ENCODE measurements at regions not wholly inside any gene's neighbourhood (a gene's known extent, or its start where the extent isn't known, plus 50 kb on each side); places are given as distances from the start of the nearest gene placed in this dataset.

- Histone ChIP-seq H3K9me2 (ENCODE audit: insufficient read depth) (no peaks in the 10 kb centered on the region), H3K4me2 (no peak overlapping the region), H3F3A (ENCODE audit: insufficient read depth, low read depth) (no peaks in the 10 kb centered on the region), H3K79me2 (ENCODE audit: low read depth) (no peaks in the 10 kb centered on the region), H3K36me3 (ENCODE audit: low read depth) (no peaks in the 10 kb centered on the region), H3K4me1 (replicated peaks; ENCODE audit: insufficient read depth) (no peaks in the 10 kb centered on the region), H3K4me3 (no peak overlapping the region), H3K27ac (no peak overlapping the region), H4K20me1 (ENCODE audit: insufficient read depth) (no peaks in the 10 kb centered on the region), H3K9me3 (ENCODE audit: insufficient read depth, low read depth) (no peaks in the 10 kb centered on the region), H3K27me3 (ENCODE audit: insufficient read depth, low read depth) (no peaks in the 10 kb centered on the region), H2AFZ (no peak overlapping the region)
- intact Hi-C loops (cut with micrococcal nuclease; ENCODE audit: unreplicated experiment) = no loop called here
- ChIA-PET POLR2A (ENCODE audit: unreplicated experiment) (no interaction called here), CTCF (no interaction called here)
- no TSS peak for BruUV-seq (replicated peaks)
- no peak for TF ChIP-seq CTCF (conservative IDR thresholded peaks at IDR 0.05)
- TF ChIP-seq EZH2 (IDR thresholded peaks at IDR 0.05; ENCODE audit: low read depth) = no peak
- DNase-seq = no peak
Measured at GRCh38 chr4:136793848-136794247, 738.4 kb downstream of the PCDH18 start.

- intact Hi-C loops (cut with micrococcal nuclease; ENCODE audit: unreplicated experiment) = no loop called here
- no peaks in the 10 kb centered on the region for H3K79me2 ChIP-seq (ENCODE audit: low read depth)
- no peak overlapping the region for H3K4me3 ChIP-seq
- TF ChIP-seq CTCF (conservative IDR thresholded peaks at IDR 0.05) (no peak), EZH2 (IDR thresholded peaks at IDR 0.05; ENCODE audit: low read depth) (no peak)
- no peaks in the 10 kb centered on the region for H3K27me3 ChIP-seq (ENCODE audit: insufficient read depth, low read depth)
- no peaks in the 10 kb centered on the region for H3F3A ChIP-seq (ENCODE audit: insufficient read depth, low read depth)
- no peaks in the 10 kb centered on the region for H3K4me1 ChIP-seq (replicated peaks; ENCODE audit: insufficient read depth)
- no peak overlapping the region for H3K4me2 ChIP-seq
- no peak overlapping the region for H2AFZ ChIP-seq
- no peaks in the 10 kb centered on the region for H3K36me3 ChIP-seq (ENCODE audit: low read depth)
- CTCF ChIA-PET = no interaction called here
- DNase-seq = no peak
- no TSS peak for BruUV-seq (replicated peaks)
- H3K9me3 ChIP-seq (ENCODE audit: insufficient read depth, low read depth) = no peaks in the 10 kb centered on the region
- H4K20me1 ChIP-seq (ENCODE audit: insufficient read depth) = no peaks in the 10 kb centered on the region
- POLR2A ChIA-PET (ENCODE audit: unreplicated experiment) = no interaction called here
- no peaks in the 10 kb centered on the region for H3K9me2 ChIP-seq (ENCODE audit: insufficient read depth)
- H3K27ac ChIP-seq = no peak overlapping the region
Measured at GRCh38 chr4:136784326-136784725, 748.0 kb downstream of the PCDH18 start.

GRCh38 chr4:136769717-136770116, 762.6 kb downstream of the PCDH18 start:
- H2AFZ ChIP-seq = no peak overlapping the region
- H3K4me1 ChIP-seq (replicated peaks; ENCODE audit: insufficient read depth) = no peaks in the 10 kb centered on the region
- H3K9me3 ChIP-seq (ENCODE audit: insufficient read depth, low read depth) = no peaks in the 10 kb centered on the region
- no peak for TF ChIP-seq EZH2 (IDR thresholded peaks at IDR 0.05; ENCODE audit: low read depth)
- no peak for TF ChIP-seq CTCF (conservative IDR thresholded peaks at IDR 0.05)
- no peaks in the 10 kb centered on the region for H3F3A ChIP-seq (ENCODE audit: insufficient read depth, low read depth)
- ChIA-PET POLR2A (ENCODE audit: unreplicated experiment) (no interaction called here), CTCF (no interaction called here)
- H3K27ac ChIP-seq = no peak overlapping the region
- H3K4me3 ChIP-seq = no peak overlapping the region
- no TSS peak for BruUV-seq (replicated peaks)
- intact Hi-C loops (cut with micrococcal nuclease; ENCODE audit: unreplicated experiment) = no loop called here
- H3K36me3 ChIP-seq (ENCODE audit: low read depth) = no peaks in the 10 kb centered on the region
- no peak for DNase-seq
- no peaks in the 10 kb centered on the region for H3K27me3 ChIP-seq (ENCODE audit: insufficient read depth, low read depth)
- H3K4me2 ChIP-seq = no peak overlapping the region
- no peaks in the 10 kb centered on the region for H3K9me2 ChIP-seq (ENCODE audit: insufficient read depth)
- H3K79me2 ChIP-seq (ENCODE audit: low read depth) = no peaks in the 10 kb centered on the region
- H4K20me1 ChIP-seq (ENCODE audit: insufficient read depth) = no peaks in the 10 kb centered on the region

Data from PC-9 (cell line).